Natural killer cell (primary cell): ENCODE measurements at regions not wholly inside any gene's neighbourhood (a gene's known extent, or its start where the extent isn't known, plus 50 kb on each side); places are given as distances from the start of the nearest gene placed in this dataset.

Source experiments
- ATAC-seq, 3 donors: fragments of 150-1000 bp in 2 of 3; fragments of 200-7000 bp in 1 of 3; cut with Tn5 transposase; 1 replicate in 1 of 3; 2 replicates in 2 of 3; pipeline ENCODE4 v1.10.0; 2021; ENCODE audit warnings: mild to moderate bottlenecking in 2 of 3, moderate library complexity in 2 of 3
- DNase-seq, 2 donors: peaks; one replicate each; pipeline versions ENCODE4 v3.0.0 to v3.0.0-alpha.2; 2013 to 2021; ENCODE audit warnings: mixed read lengths in 1 of 2
- H3K27ac ChIP-seq: one replicate; pipeline ENCODE4 v1.5.1; 2013; ENCODE audit warnings: mild to moderate bottlenecking, low read length
- H3K27me3 ChIP-seq: one replicate; pipeline ENCODE4 v1.6.1; 2013; ENCODE audit warnings: low read length; ENCODE audit not compliant: control insufficient read depth, insufficient read depth
- H3K36me3 ChIP-seq: one replicate; pipeline ENCODE4 v1.6.1; 2013; ENCODE audit warnings: low read length; ENCODE audit not compliant: control insufficient read depth, insufficient read depth
- H3K4me1 ChIP-seq: one replicate; pipeline ENCODE4 v1.6.1; 2013; ENCODE audit warnings: low read length; ENCODE audit not compliant: control insufficient read depth, insufficient read depth
- H3K4me3 ChIP-seq: one replicate; pipeline ENCODE4 v1.5.1; 2013; ENCODE audit warnings: low read length
- H3K9me3 ChIP-seq: one replicate; pipeline ENCODE4 v1.6.1; 2013; ENCODE audit warnings: low read length; ENCODE audit not compliant: control insufficient read depth, insufficient read depth
- H3K27ac Mint-ChIP-seq, 2 donors: one replicate each; pipeline ENCODE4 v1.8.0; 2022; ENCODE audit warnings: mild to moderate bottlenecking in 2 of 2, mixed read lengths in 2 of 2, moderate library complexity in 1 of 2
- H3K27me3 Mint-ChIP-seq, 2 donors: one replicate each; pipeline ENCODE4 v1.8.0; 2022; ENCODE audit warnings: low read depth in 2 of 2, mixed read lengths in 2 of 2
- H3K36me3 Mint-ChIP-seq: one replicate; pipeline ENCODE4 v1.8.0; 2022; ENCODE audit warnings: mixed read lengths
- H3K4me1 Mint-ChIP-seq, 2 donors: one replicate each; pipeline ENCODE4 v1.8.0; 2022; ENCODE audit warnings: mixed read lengths in 2 of 2
- H3K4me3 Mint-ChIP-seq: one replicate; pipeline ENCODE4 v1.8.0; 2022; ENCODE audit warnings: mild to moderate bottlenecking, moderate library complexity, mixed read lengths
- H3K9me3 Mint-ChIP-seq, 2 donors: one replicate each; pipeline ENCODE4 v1.8.0; 2022; ENCODE audit warnings: mixed read lengths in 2 of 2
- CTCF ChIP-seq: fragments of 200-600 bp; IDR thresholded peaks from one replicate; pipeline ENCODE4 v1.8.0; 2022; ENCODE audit warnings: antibody characterized with exemption
- WGBS: methylation state at CpG from one replicate; pipeline ENCODE4 v1.1.7; 2013; ENCODE audit warnings: missing lambda C conversion rate; ENCODE audit not compliant: insufficient coverage; 5-methylcytosine and 5-hydroxymethylcytosine counted together
- intact Hi-C: fragments of 100-400 bp; cut with micrococcal nuclease; formaldehyde crosslinking; loops from one replicate; pipeline ENCODE4 v1.14.2; 2022

- no peak overlapping the region for H3K4me3 ChIP-seq
- no peak overlapping the region for H3K27ac Mint-ChIP-seq
- no peaks in the 10 kb centered on the region for H3K4me1 Mint-ChIP-seq
- no peaks in the 10 kb centered on the region for H3K36me3 Mint-ChIP-seq
- 50% methylated on average over 1 of the region's 1 CpG for WGBS
- TF ChIP-seq CTCF = no peak
- intact Hi-C loops = no loop called here
- no peaks in the 10 kb centered on the region for H3K27me3 ChIP-seq
- no peak for ATAC-seq
- no peaks in the 10 kb centered on the region for H3K9me3 ChIP-seq
- H3K9me3 Mint-ChIP-seq = no peaks in the 10 kb centered on the region
- no peaks in the 10 kb centered on the region for H3K36me3 ChIP-seq
- H3K27me3 Mint-ChIP-seq = peaks cover 3 to 17% of the 10 kb centered on the region in 2 donors
- no peak for DNase-seq
- no peaks in the 10 kb centered on the region for H3K4me1 ChIP-seq
- H3K27ac ChIP-seq = no peak overlapping the region
- H3K4me3 Mint-ChIP-seq = no peak overlapping the region
These were observed 462.2 kb upstream of the MDFIC2 start for GRCh38 chr3:70774641-70775040.

GRCh38 chr3:70771426-70772147 lies 459.1 kb upstream of the MDFIC2 start:
- Mint-ChIP-seq H3K4me3 (no peak overlapping the region), H3K27ac (no peak overlapping the region), H3K4me1 (no peaks in the 10 kb centered on the region), H3K27me3 (peaks cover 3 to 17% of the 10 kb centered on the region in 2 donors), H3K36me3 (no peaks in the 10 kb centered on the region), H3K9me3 (no peaks in the 10 kb centered on the region)
- ATAC-seq = no peak
- no peak overlapping the region for H3K4me3 ChIP-seq
- intact Hi-C loops = no loop called here
- no peaks in the 10 kb centered on the region for H3K27me3 ChIP-seq
- no peak overlapping the region for H3K27ac ChIP-seq
- no peaks in the 10 kb centered on the region for H3K36me3 ChIP-seq
- H3K4me1 ChIP-seq = no peaks in the 10 kb centered on the region
- 93% methylated on average over 3 of the region's 4 CpGs for WGBS
- DNase-seq = no peak
- H3K9me3 ChIP-seq = no peaks in the 10 kb centered on the region
- TF ChIP-seq CTCF = no peak

GRCh38 chr3:70770650-70771049 lies 458.2 kb upstream of the MDFIC2 start:
- intact Hi-C loops = no loop called here
- Mint-ChIP-seq H3K27me3 (peaks cover 3 to 17% of the 10 kb centered on the region in 2 donors), H3K9me3 (no peaks in the 10 kb centered on the region), H3K4me3 (no peak overlapping the region), H3K27ac (no peak overlapping the region), H3K36me3 (no peaks in the 10 kb centered on the region), H3K4me1 (no peaks in the 10 kb centered on the region)
- Histone ChIP-seq H3K36me3 (no peaks in the 10 kb centered on the region), H3K9me3 (no peaks in the 10 kb centered on the region), H3K27ac (no peak overlapping the region), H3K27me3 (no peaks in the 10 kb centered on the region), H3K4me1 (no peaks in the 10 kb centered on the region), H3K4me3 (no peak overlapping the region)
- no peak for TF ChIP-seq CTCF
- ATAC-seq (no peak), DNase-seq (no peak)
- 89% methylated on average over 1 of the region's 1 CpG for WGBS

GRCh38 chr3:70766301-70766700 lies 453.9 kb upstream of the MDFIC2 start:
- no peaks in the 10 kb centered on the region for H3K9me3 Mint-ChIP-seq
- intact Hi-C loops = no loop called here
- H3K4me1 Mint-ChIP-seq = no peaks in the 10 kb centered on the region
- Histone ChIP-seq H3K27ac (no peak overlapping the region), H3K36me3 (no peaks in the 10 kb centered on the region), H3K4me1 (no peaks in the 10 kb centered on the region), H3K9me3 (no peaks in the 10 kb centered on the region), H3K27me3 (no peaks in the 10 kb centered on the region), H3K4me3 (no peak overlapping the region)
- no peak overlapping the region for H3K4me3 Mint-ChIP-seq
- DNase-seq = no peak
- no peak for ATAC-seq
- no CpG with 5 or more reads among the region's 2 CpGs for WGBS
- peaks cover 1 to 15% of the 10 kb centered on the region in 2 donors for H3K27me3 Mint-ChIP-seq
- no peak for TF ChIP-seq CTCF
- H3K27ac Mint-ChIP-seq = no peak overlapping the region
- no peaks in the 10 kb centered on the region for H3K36me3 Mint-ChIP-seq
